Hepatocyte (in vitro differentiated cells): ENCODE measurements at regions not wholly inside any gene's neighbourhood (a gene's known extent, or its start where the extent isn't known, plus 50 kb on each side); places are given as distances from the start of the nearest gene placed in this dataset.

ENCODE experiments used
- CTCF ChIP-seq: fragments of 200-600 bp; sonication (generic); IDR thresholded peaks from 2 replicates; pipeline ENCODE4 v1.5.1; 2016; ENCODE audit warnings: antibody characterized with exemption, mild to moderate bottlenecking; ENCODE audit not compliant: poor library complexity
- EZH2phosphoT487 ChIP-seq: fragments of 200-600 bp; sonication (generic); IDR thresholded peaks from one replicate; pipeline ENCODE4 v1.6.1; 2018; ENCODE audit warnings: antibody characterized with exemption, mild to moderate bottlenecking, low read depth, moderate library complexity; ENCODE audit not compliant: unreplicated experiment, severe bottlenecking

DNA sequence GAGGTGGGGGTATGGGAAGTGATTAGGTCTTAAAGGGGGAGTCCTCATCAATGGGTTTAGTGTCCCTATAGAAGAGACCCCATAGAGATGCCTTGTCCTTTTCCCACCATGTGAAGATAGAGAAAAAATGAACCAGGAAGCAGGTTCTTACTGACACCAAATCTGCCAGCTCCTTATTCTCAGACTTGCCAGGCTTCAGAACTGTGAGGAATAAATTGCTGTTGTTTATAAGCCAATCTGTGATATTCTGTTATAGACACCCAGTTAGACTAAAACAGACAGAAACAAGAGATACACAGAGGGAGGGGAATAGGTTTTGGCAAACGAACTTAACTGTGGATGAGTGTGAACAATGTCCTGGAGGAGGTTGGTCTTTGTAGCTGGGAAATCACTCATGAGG is 381.4 kb downstream of the ADRA2A start:
- no peak for TF ChIP-seq CTCF
- TF ChIP-seq EZH2phosphoT487 = no peak
